Endothelial cell of umbilical vein (primary cell): ENCODE measurements at regions not wholly inside any gene's neighbourhood (a gene's known extent, or its start where the extent isn't known, plus 50 kb on each side); places are given as distances from the start of the nearest gene placed in this dataset.

ENCODE experiments used
- BruUV-seq: library from RNA; stranded (reverse); fragments of 400-500 nt; replicated peaks from 2 replicates; lab custom pipeline; 2021; lab: Mats Ljungman, UMichigan
- CTCF ChIA-PET: fragments of 300-600, 350-600 bp; sonication (Branson Sonifier 250); formaldehyde crosslinking; loops from one replicate; lab custom pipeline; 2021; ENCODE audit warnings: antibody characterized with exemption, inconsistent platforms; lab: Charles Lee
- POLR2A ChIA-PET: fragments of 300-600, 350-600 bp; sonication (Branson Sonifier 250); formaldehyde crosslinking; loops from one replicate; lab custom pipeline; 2021; ENCODE audit warnings: antibody characterized with exemption, inconsistent platforms; lab: Charles Lee
- DNase-seq: peaks from one replicate; pipeline ENCODE4 v3.0.0-alpha.2; 2011; ENCODE audit warnings: low read depth, low spot score
- FAIRE-seq: peaks from 2 replicates; lab custom pipeline; 2011; peaks lifted over from hg19 to GRCh38; lab: Jason Lieb, UNC
- H2AFZ ChIP-seq: 2 replicates; pipeline ENCODE4 v1.6.0; 2012; ENCODE audit warnings: low read depth, low read length, control low read depth, inconsistent platforms
- H3K27ac ChIP-seq: 2 replicates; pipeline ENCODE4 v1.5.1; 2011; ENCODE audit warnings: low read depth, mild to moderate bottlenecking, control low read depth, low read length, moderate library complexity; ENCODE audit not compliant: insufficient read depth
- H3K27me3 ChIP-seq, 2 experiments: 2 replicates each; pipeline versions ENCODE4 v1.6.0 to v1.6.1; 2011; ENCODE audit warnings: low read length in 2 of 2, mixed read lengths in 1 of 2; ENCODE audit not compliant: control insufficient read depth in 2 of 2, insufficient read depth in 2 of 2
- H3K36me3 ChIP-seq, 2 experiments: 2 replicates in 1 of 2; 3 replicates in 1 of 2; pipeline ENCODE4 v1.5.1; 2011; ENCODE audit warnings: low read length in 2 of 2, mild to moderate bottlenecking in 1 of 2, moderate library complexity in 1 of 2; ENCODE audit not compliant: control insufficient read depth in 2 of 2, insufficient read depth in 2 of 2; ENCODE audit errors: extremely low read depth in 1 of 2
- H3K4me1 ChIP-seq: 3 replicates; pipeline ENCODE4 v1.5.1; 2011; ENCODE audit warnings: mild to moderate bottlenecking, low read length; ENCODE audit not compliant: control insufficient read depth, insufficient read depth; ENCODE audit errors: extremely low read depth
- H3K4me2 ChIP-seq: 2 replicates; pipeline ENCODE4 v1.6.1; 2011; ENCODE audit warnings: low read length, control low read depth, mixed read lengths; ENCODE audit not compliant: insufficient read depth
- H3K4me3 ChIP-seq, 3 experiments: fragments of 200-600 bp in 1 of 3; sonication (generic), shearing (Covaris generic) in 1 of 3; replicated peaks in 1 of 3; 2 replicates each; pipeline ENCODE4 v1.5.1; 2011 to 2016; ENCODE audit warnings: control low read depth in 3 of 3, low read length in 3 of 3, mild to moderate bottlenecking in 2 of 3, inconsistent platforms in 1 of 3, low read depth in 1 of 3, moderate library complexity in 1 of 3; ENCODE audit not compliant: insufficient read depth in 1 of 3
- H3K79me2 ChIP-seq: 2 replicates; pipeline ENCODE4 v1.6.0; 2012; ENCODE audit warnings: low read length, inconsistent platforms; ENCODE audit not compliant: control insufficient read depth, insufficient read depth
- H3K9ac ChIP-seq: replicated peaks from 2 replicates; pipeline ENCODE3; 2011; ENCODE audit warnings: low read length, control low read depth; ENCODE audit not compliant: insufficient read depth; ENCODE audit errors: extremely low read depth
- H3K9me1 ChIP-seq: replicated peaks from 3 replicates; pipeline ENCODE4 v1.6.0; 2011; ENCODE audit warnings: mild to moderate bottlenecking, low read length; ENCODE audit not compliant: control insufficient read depth, insufficient read depth; ENCODE audit errors: extremely low read depth
- H3K9me3 ChIP-seq: replicated peaks from 2 replicates; pipeline ENCODE4 v1.5.1; 2012; ENCODE audit warnings: low read length, inconsistent platforms; ENCODE audit not compliant: control insufficient read depth, insufficient read depth
- H4K20me1 ChIP-seq: replicated peaks from 2 replicates; pipeline ENCODE3; 2011; ENCODE audit warnings: mild to moderate bottlenecking, low read length; ENCODE audit not compliant: control insufficient read depth, insufficient read depth; ENCODE audit errors: extremely low read depth
- EZH2 ChIP-seq: IDR thresholded peaks from 2 replicates; pipeline ENCODE4 v1.6.1; 2012; ENCODE audit warnings: borderline replicate concordance, low read depth, mild to moderate bottlenecking, moderate library complexity, low read length, inconsistent platforms; ENCODE audit not compliant: severe bottlenecking
- FOS ChIP-seq: IDR thresholded peaks from 2 replicates; pipeline ENCODE4 v1.6.1; 2011; ENCODE audit warnings: mild to moderate bottlenecking, low read length, moderate library complexity, borderline replicate concordance; ENCODE audit not compliant: insufficient read depth
- GATA2 ChIP-seq: IDR thresholded peaks from 2 replicates; pipeline ENCODE4 v1.7.0; 2011; ENCODE audit warnings: low read depth, mild to moderate bottlenecking, moderate library complexity, mixed read lengths, low read length; ENCODE audit not compliant: insufficient read length, insufficient read depth
- JUN ChIP-seq: IDR thresholded peaks from 2 replicates; pipeline ENCODE4 v1.6.1; 2011; ENCODE audit warnings: borderline replicate concordance, low read depth; ENCODE audit not compliant: insufficient read length, insufficient read depth
- MYC ChIP-seq: IDR thresholded peaks from one replicate; pipeline ENCODE4 v1.6.1; 2011; ENCODE audit warnings: mild to moderate bottlenecking, low read depth, low read length
- POLR2A ChIP-seq: IDR thresholded peaks from 2 replicates; pipeline ENCODE4 v1.6.1; 2012; ENCODE audit warnings: low read depth, mild to moderate bottlenecking, control low read depth, low read length
- POLR2AphosphoS5 ChIP-seq: IDR thresholded peaks from 2 replicates; pipeline ENCODE4 v1.6.1; 2012; ENCODE audit warnings: low read depth, mild to moderate bottlenecking, control low read depth, low read length, moderate library complexity; ENCODE audit not compliant: insufficient read depth
- dilution Hi-C: fragments of 300-500 bp; cut with MboI; formaldehyde crosslinking; loops from one replicate; pipeline ENCODE4 v1.15.0; 2019; ENCODE audit warnings: low sequenced_read_pairs; ENCODE audit not compliant: extremely low pct_ligation_motif_present
- intact Hi-C: fragments of 100-400 bp; cut with micrococcal nuclease; formaldehyde crosslinking; loops from one replicate; pipeline ENCODE4 v1.10.0; 2022
- TF ChIP-seq, protein P1 (sequence below), 2 donors: IDR thresholded peaks; 1 replicate in 1 of 2; 2 replicates in 1 of 2; pipeline ENCODE4 v1.5.1; 2011; ENCODE audit warnings: low read length in 2 of 2, mild to moderate bottlenecking in 2 of 2, moderate library complexity in 2 of 2, control low read depth in 1 of 2, inconsistent platforms in 1 of 2, low read depth in 1 of 2; ENCODE audit not compliant: insufficient read depth in 1 of 2; ENCODE audit errors: extremely low read depth in 1 of 2
- TF ChIP-seq, protein P2 (sequence below): IDR thresholded peaks from 2 replicates; pipeline ENCODE4 v1.6.1; 2011; ENCODE audit not compliant: insufficient read depth, insufficient read length

GRCh38 chr6:14353281-14353680, 235.7 kb downstream of the CD83 start:
- Histone ChIP-seq H3K27ac (no peak overlapping the region), H4K20me1 (no peaks in the 10 kb centered on the region), H3K9me3 (no peaks in the 10 kb centered on the region), H3K9me1 (no peaks in the 10 kb centered on the region), H2AFZ (no peak overlapping the region), H3K4me3 (no peak overlapping the region), H3K4me2 (no peak overlapping the region), H3K4me1 (no peaks in the 10 kb centered on the region), H3K36me3 (no peaks in the 10 kb centered on the region), H3K9ac (no peak overlapping the region), H3K27me3 (no peaks in the 10 kb centered on the region), H3K79me2 (no peaks in the 10 kb centered on the region)
- TF ChIP-seq GATA2 (no peak), POLR2A (no peak), JUN (no peak), FOS (no peak), MYC (no peak), EZH2 (no peak), POLR2AphosphoS5 (no peak)
- TF ChIP-seq, protein P1, sequence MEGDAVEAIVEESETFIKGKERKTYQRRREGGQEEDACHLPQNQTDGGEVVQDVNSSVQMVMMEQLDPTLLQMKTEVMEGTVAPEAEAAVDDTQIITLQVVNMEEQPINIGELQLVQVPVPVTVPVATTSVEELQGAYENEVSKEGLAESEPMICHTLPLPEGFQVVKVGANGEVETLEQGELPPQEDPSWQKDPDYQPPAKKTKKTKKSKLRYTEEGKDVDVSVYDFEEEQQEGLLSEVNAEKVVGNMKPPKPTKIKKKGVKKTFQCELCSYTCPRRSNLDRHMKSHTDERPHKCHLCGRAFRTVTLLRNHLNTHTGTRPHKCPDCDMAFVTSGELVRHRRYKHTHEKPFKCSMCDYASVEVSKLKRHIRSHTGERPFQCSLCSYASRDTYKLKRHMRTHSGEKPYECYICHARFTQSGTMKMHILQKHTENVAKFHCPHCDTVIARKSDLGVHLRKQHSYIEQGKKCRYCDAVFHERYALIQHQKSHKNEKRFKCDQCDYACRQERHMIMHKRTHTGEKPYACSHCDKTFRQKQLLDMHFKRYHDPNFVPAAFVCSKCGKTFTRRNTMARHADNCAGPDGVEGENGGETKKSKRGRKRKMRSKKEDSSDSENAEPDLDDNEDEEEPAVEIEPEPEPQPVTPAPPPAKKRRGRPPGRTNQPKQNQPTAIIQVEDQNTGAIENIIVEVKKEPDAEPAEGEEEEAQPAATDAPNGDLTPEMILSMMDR (IDR thresholded peaks at IDR 0.05; ENCODE audit: extremely low read depth in 1 of 2, insufficient read depth in 1 of 2, low read depth in 1 of 2, low read length in 2 of 2) = no peak
- TF ChIP-seq, protein P2, sequence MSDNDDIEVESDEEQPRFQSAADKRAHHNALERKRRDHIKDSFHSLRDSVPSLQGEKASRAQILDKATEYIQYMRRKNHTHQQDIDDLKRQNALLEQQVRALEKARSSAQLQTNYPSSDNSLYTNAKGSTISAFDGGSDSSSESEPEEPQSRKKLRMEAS = no peak
- no peak for DNase-seq
- intact Hi-C loops = no loop called here
- no peak for FAIRE-seq
- POLR2A ChIA-PET = no interaction called here
- BruUV-seq = no TSS peak
- CTCF ChIA-PET = no interaction called here
- dilution Hi-C loops = no loop called here
